Hepatocyte (in vitro differentiated cells): ENCODE measurements at regions not wholly inside any gene's neighbourhood (a gene's known extent, or its start where the extent isn't known, plus 50 kb on each side); places are given as distances from the start of the nearest gene placed in this dataset.

ENCODE experiments used
- DNase-seq: peaks from one replicate; pipeline ENCODE4 v3.0.0-alpha.2; 2016; ENCODE audit warnings: low spot score
- H2AFZ ChIP-seq: fragments of 200-600 bp; sonication (generic); 2 replicates; pipeline ENCODE4 v1.6.0; 2016; ENCODE audit warnings: antibody characterized with exemption, mild to moderate bottlenecking
- H3K27ac ChIP-seq: fragments of 200-600 bp; sonication (generic); 2 replicates; pipeline ENCODE4 v1.5.1; 2016; ENCODE audit warnings: mild to moderate bottlenecking
- H3K27me3 ChIP-seq: fragments of 200-600 bp; sonication (generic); 2 replicates; pipeline ENCODE4 v1.6.1; 2016
- H3K36me3 ChIP-seq: fragments of 200-600 bp; sonication (generic); replicated peaks from 2 replicates; pipeline ENCODE4 v1.5.1; 2016; ENCODE audit warnings: low read depth; ENCODE audit not compliant: insufficient read depth
- H3K4me1 ChIP-seq: fragments of 200-600 bp; sonication (generic); 2 replicates; pipeline ENCODE4 v1.5.1; 2016; ENCODE audit warnings: mild to moderate bottlenecking, moderate library complexity; ENCODE audit not compliant: insufficient read depth
- H3K4me2 ChIP-seq: fragments of 200-600 bp; sonication (generic); 2 replicates; pipeline ENCODE4 v1.6.0; 2016
- H3K4me3 ChIP-seq: fragments of 200-600 bp; sonication (generic); 2 replicates; pipeline ENCODE4 v1.5.1; 2016; ENCODE audit warnings: mild to moderate bottlenecking
- H3K79me2 ChIP-seq: fragments of 200-600 bp; sonication (generic); 2 replicates; pipeline ENCODE4 v1.6.0; 2017; ENCODE audit warnings: mild to moderate bottlenecking
- H3K9me2 ChIP-seq: fragments of 200-600 bp; sonication (generic); replicated peaks from 2 replicates; pipeline ENCODE4 v1.6.0; 2017; ENCODE audit warnings: mild to moderate bottlenecking; ENCODE audit not compliant: insufficient read depth
- H3K9me3 ChIP-seq: fragments of 200-600 bp; sonication (generic); 2 replicates; pipeline ENCODE4 v1.5.1; 2016; ENCODE audit warnings: low read depth, mild to moderate bottlenecking
- H4K20me1 ChIP-seq: fragments of 200-600 bp; sonication (generic); 2 replicates; pipeline ENCODE4 v1.6.0; 2016; ENCODE audit warnings: mild to moderate bottlenecking; ENCODE audit not compliant: insufficient read depth, poor library complexity, severe bottlenecking
- CTCF ChIP-seq: fragments of 200-600 bp; sonication (generic); IDR thresholded peaks from 2 replicates; pipeline ENCODE4 v1.5.1; 2016; ENCODE audit warnings: antibody characterized with exemption, mild to moderate bottlenecking; ENCODE audit not compliant: poor library complexity
- EZH2 ChIP-seq: fragments of 200-600 bp; sonication (generic); IDR thresholded peaks from 2 replicates; pipeline ENCODE4 v1.6.1; 2016; ENCODE audit warnings: antibody characterized with exemption, mild to moderate bottlenecking, borderline replicate concordance
- EZH2phosphoT487 ChIP-seq: fragments of 200-600 bp; sonication (generic); IDR thresholded peaks from one replicate; pipeline ENCODE4 v1.6.1; 2018; ENCODE audit warnings: antibody characterized with exemption, mild to moderate bottlenecking, low read depth, moderate library complexity; ENCODE audit not compliant: unreplicated experiment, severe bottlenecking
- WGBS: methylation state at CpG from one replicate; pipeline ENCODE4 v1.1.6; 2016; ENCODE audit warnings: low lambda C conversion rate; ENCODE audit errors: missing lambda C conversion rate; 5-methylcytosine and 5-hydroxymethylcytosine counted together

GRCh38 chr10:29130190-29130673 is 158.6 kb upstream of the LYZL1 start:
- no peaks in the 10 kb centered on the region for H3K9me2 ChIP-seq
- DNase-seq = peak; percentile 63
- no peak overlapping the region for H3K4me3 ChIP-seq
- H3K36me3 ChIP-seq = no peaks in the 10 kb centered on the region
- no peaks in the 10 kb centered on the region for H4K20me1 ChIP-seq
- WGBS = 33% methylated on average over 1 of the region's 1 CpG
- H3K27me3 ChIP-seq = no peaks in the 10 kb centered on the region
- H3K79me2 ChIP-seq = no peaks in the 10 kb centered on the region
- no peak overlapping the region for H2AFZ ChIP-seq
- no peak overlapping the region for H3K27ac ChIP-seq
- H3K4me1 ChIP-seq = peaks cover 20% of the 10 kb centered on the region
- H3K9me3 ChIP-seq = no peaks in the 10 kb centered on the region
- H3K4me2 ChIP-seq = no peak overlapping the region
- no peak for TF ChIP-seq EZH2phosphoT487
- no peak for TF ChIP-seq EZH2
- peak; percentile 73 for TF ChIP-seq CTCF

GRCh38 chr10:29131952-29132547 is 156.8 kb upstream of the LYZL1 start:
- Histone ChIP-seq H3K9me3 (no peaks in the 10 kb centered on the region), H2AFZ (no peak overlapping the region), H3K4me1 (peaks cover 18% of the 10 kb centered on the region), H3K4me3 (no peak overlapping the region), H3K9me2 (no peaks in the 10 kb centered on the region), H3K4me2 (peak overlapping the region; percentile 19), H4K20me1 (no peaks in the 10 kb centered on the region), H3K36me3 (no peaks in the 10 kb centered on the region), H3K27me3 (no peaks in the 10 kb centered on the region), H3K79me2 (no peaks in the 10 kb centered on the region), H3K27ac (peak overlapping the region; percentile 73)
- peak; percentile 25 for DNase-seq
- WGBS = 79% methylated on average over 12 of the region's 12 CpGs
- TF ChIP-seq CTCF = no peak
- no peak for TF ChIP-seq EZH2phosphoT487
- TF ChIP-seq EZH2 = no peak

GRCh38 chr10:29132551-29133111 is 156.2 kb upstream of the LYZL1 start:
- no peaks in the 10 kb centered on the region for H3K9me3 ChIP-seq
- no peaks in the 10 kb centered on the region for H4K20me1 ChIP-seq
- WGBS = 54% methylated on average over 11 of the region's 11 CpGs
- TF ChIP-seq CTCF = no peak
- TF ChIP-seq EZH2 = no peak
- no peak for TF ChIP-seq EZH2phosphoT487
- no peak overlapping the region for H2AFZ ChIP-seq
- peaks cover 15% of the 10 kb centered on the region for H3K4me1 ChIP-seq
- no peaks in the 10 kb centered on the region for H3K9me2 ChIP-seq
- H3K79me2 ChIP-seq = no peaks in the 10 kb centered on the region
- no peaks in the 10 kb centered on the region for H3K36me3 ChIP-seq
- H3K4me3 ChIP-seq = no peak overlapping the region
- H3K27me3 ChIP-seq = no peaks in the 10 kb centered on the region
- H3K4me2 ChIP-seq = peak overlapping the region; percentile 19
- peak overlapping the region; percentile 73 for H3K27ac ChIP-seq
- DNase-seq = no peak
